Islet of Langerhans (tissue), 1 donor: ENCODE measurements at regions not wholly inside any gene's neighbourhood (a gene's known extent, or its start where the extent isn't known, plus 50 kb on each side); places are given as distances from the start of the nearest gene placed in this dataset.
"Not testable (repeated sequence)": the region's sequence is repeated elsewhere in the genome, so short reads cannot be mapped to it uniquely, and the experiment has no call there.

Experiments
- FAIRE-seq: peaks from one replicate; lab custom pipeline; 2011; peaks lifted over from hg19 to GRCh38; lab: Jason Lieb, UNC

- FAIRE-seq, result no peak
Measured at GRCh38 chr5:7225826-7226225, 170.1 kb upstream of the ADCY2 start.

- no peak for FAIRE-seq
Measured at GRCh38 chr5:7242118-7242710, 153.7 kb upstream of the ADCY2 start.

- FAIRE-seq, result no peak
Measured at GRCh38 chr5:7244208-7244607, 151.7 kb upstream of the ADCY2 start.

GRCh38 chr5:7245121-7245651 is 150.8 kb upstream of the ADCY2 start:
- FAIRE-seq, result no peak

GRCh38 chr5:7246287-7246686 is 149.7 kb upstream of the ADCY2 start:
- FAIRE-seq, result no peak

- FAIRE-seq, result no peak
Measured at GRCh38 chr5:7250004-7250403, 145.9 kb upstream of the ADCY2 start.

GRCh38 chr5:7250611-7251010 is 145.3 kb upstream of the ADCY2 start:
- no peak for FAIRE-seq

- FAIRE-seq, result no peak
Measured at GRCh38 chr5:7251132-7251531, 144.8 kb upstream of the ADCY2 start.

- FAIRE-seq, result peak; percentile 33
Measured at GRCh38 chr5:7261049-7261448, 134.9 kb upstream of the ADCY2 start.

- peak; percentile 38 for FAIRE-seq
Measured at GRCh38 chr5:7261900-7262299, 134.0 kb upstream of the ADCY2 start.

- not testable (repeated sequence) for FAIRE-seq
Measured at GRCh38 chr5:7263398-7264015, 132.4 kb upstream of the ADCY2 start.

- FAIRE-seq, result not testable (repeated sequence)
Measured at GRCh38 chr5:7265776-7266175, 130.2 kb upstream of the ADCY2 start.

- not testable (repeated sequence) for FAIRE-seq
Measured at GRCh38 chr5:7268722-7269121, 127.2 kb upstream of the ADCY2 start.

GRCh38 chr5:7269591-7270274 is 126.2 kb upstream of the ADCY2 start:
- FAIRE-seq, result no peak

GRCh38 chr5:7271435-7272084 is 124.4 kb upstream of the ADCY2 start:
- FAIRE-seq, result no peak

GRCh38 chr5:7272408-7272965 is 123.5 kb upstream of the ADCY2 start:
- FAIRE-seq, result no peak

GRCh38 chr5:7274203-7274602 is 121.7 kb upstream of the ADCY2 start:
- no peak for FAIRE-seq

GRCh38 chr5:7289634-7290033 is 106.3 kb upstream of the ADCY2 start:
- not testable (repeated sequence) for FAIRE-seq

- not testable (repeated sequence) for FAIRE-seq
Measured at GRCh38 chr5:7297821-7298220, 98.1 kb upstream of the ADCY2 start.

GRCh38 chr5:7299731-7300130 is 96.2 kb upstream of the ADCY2 start:
- FAIRE-seq, result not testable (repeated sequence)

GRCh38 chr5:7305000-7305674 is 90.8 kb upstream of the ADCY2 start:
- not testable (repeated sequence) for FAIRE-seq

- FAIRE-seq, result not testable (repeated sequence)
Measured at GRCh38 chr5:7306556-7306955, 89.4 kb upstream of the ADCY2 start.
